ENCODE measurements at regions not wholly inside any gene's neighbourhood (a gene's known extent, or its start where the extent isn't known, plus 50 kb on each side); places are given as distances from the start of the nearest gene placed in this dataset.
A peak's percentile ranks its signal among the peaks of the same experiment; 100 is the strongest.
"Not testable (repeated sequence)": the region's sequence is repeated elsewhere in the genome, so short reads cannot be mapped to it uniquely, and the experiment has no call there.

- H3K9me3 Mint-ChIP-seq; H3K4me3 Mint-ChIP-seq; POLR2A ChIA-PET; H3K27ac Mint-ChIP-seq; CTCF ChIA-PET; H3K36me3 Mint-ChIP-seq (ENCODE audit: low read depth); H3K4me1 Mint-ChIP-seq; DNase-seq; H3K27me3 Mint-ChIP-seq: not testable (repeated sequence)
These were observed 260.2 kb downstream of the BCL2L11 start for GRCh38 chr2:111380733-111381439.

GRCh38 chr2:111381530-111382306, 261.0 kb downstream of the BCL2L11 start:
- POLR2A ChIA-PET; H3K4me1 Mint-ChIP-seq; H3K9me3 Mint-ChIP-seq; H3K4me3 Mint-ChIP-seq; H3K36me3 Mint-ChIP-seq (ENCODE audit: low read depth); H3K27ac Mint-ChIP-seq; CTCF ChIA-PET; H3K27me3 Mint-ChIP-seq; DNase-seq: not testable (repeated sequence)

DNA sequence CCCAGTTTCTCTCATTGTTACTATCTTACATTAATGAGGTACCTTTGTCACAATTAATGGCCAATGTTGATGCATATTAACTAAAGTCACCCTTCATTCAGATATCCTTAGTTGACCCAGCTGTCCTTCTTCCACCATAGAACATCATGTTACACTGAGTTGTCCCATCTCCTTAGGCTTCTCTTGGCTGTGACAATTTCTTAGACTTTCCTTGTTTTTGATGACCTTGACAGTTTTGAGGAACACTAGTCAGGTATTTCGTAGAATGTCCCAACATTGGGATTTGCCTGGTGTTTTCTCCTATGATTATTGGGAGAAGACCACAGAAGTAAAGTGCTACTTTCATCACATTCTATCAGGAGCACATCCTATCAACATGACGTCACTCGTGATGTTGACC, 261.8 kb downstream of the BCL2L11 start:
- H3K27ac Mint-ChIP-seq; H3K27me3 Mint-ChIP-seq; H3K36me3 Mint-ChIP-seq (ENCODE audit: low read depth); CTCF ChIA-PET; H3K9me3 Mint-ChIP-seq; DNase-seq; H3K4me3 Mint-ChIP-seq; POLR2A ChIA-PET; H3K4me1 Mint-ChIP-seq: not testable (repeated sequence)

GRCh38 chr2:111383311-111383710, 262.6 kb downstream of the BCL2L11 start:
- H3K27me3 Mint-ChIP-seq; H3K36me3 Mint-ChIP-seq (ENCODE audit: low read depth); H3K9me3 Mint-ChIP-seq; DNase-seq; H3K27ac Mint-ChIP-seq; CTCF ChIA-PET; H3K4me3 Mint-ChIP-seq; H3K4me1 Mint-ChIP-seq; POLR2A ChIA-PET: not testable (repeated sequence)

GRCh38 chr2:111385226-111385957, 264.7 kb downstream of the BCL2L11 start:
- POLR2A ChIA-PET; H3K9me3 Mint-ChIP-seq; DNase-seq; H3K4me3 Mint-ChIP-seq; H3K36me3 Mint-ChIP-seq (ENCODE audit: low read depth); H3K27ac Mint-ChIP-seq; CTCF ChIA-PET; H3K27me3 Mint-ChIP-seq; H3K4me1 Mint-ChIP-seq: not testable (repeated sequence)

- DNase-seq; H3K4me1 Mint-ChIP-seq; H3K36me3 Mint-ChIP-seq (ENCODE audit: low read depth); CTCF ChIA-PET; POLR2A ChIA-PET; H3K27me3 Mint-ChIP-seq; H3K9me3 Mint-ChIP-seq; H3K4me3 Mint-ChIP-seq; H3K27ac Mint-ChIP-seq: not testable (repeated sequence)
These were observed 269.9 kb downstream of the BCL2L11 start for GRCh38 chr2:111390605-111391004.

GRCh38 chr2:111395350-111396128, 274.8 kb downstream of the BCL2L11 start:
- H3K36me3 Mint-ChIP-seq (ENCODE audit: low read depth); CTCF ChIA-PET; H3K27ac Mint-ChIP-seq; H3K27me3 Mint-ChIP-seq; H3K4me1 Mint-ChIP-seq; H3K4me3 Mint-ChIP-seq; POLR2A ChIA-PET; H3K9me3 Mint-ChIP-seq: not testable (repeated sequence)
- peak; percentile 39 for DNase-seq

GRCh38 chr2:111400598-111401253, 280.0 kb downstream of the BCL2L11 start:
- H3K36me3 Mint-ChIP-seq (ENCODE audit: low read depth); DNase-seq; H3K9me3 Mint-ChIP-seq; H3K27me3 Mint-ChIP-seq; CTCF ChIA-PET; POLR2A ChIA-PET; H3K27ac Mint-ChIP-seq; H3K4me3 Mint-ChIP-seq; H3K4me1 Mint-ChIP-seq: not testable (repeated sequence)

- DNase-seq; H3K9me3 Mint-ChIP-seq; CTCF ChIA-PET; H3K36me3 Mint-ChIP-seq (ENCODE audit: low read depth); H3K4me1 Mint-ChIP-seq; H3K27me3 Mint-ChIP-seq; H3K4me3 Mint-ChIP-seq; POLR2A ChIA-PET: not testable (repeated sequence)
- peak overlapping the region; percentile 33 for H3K27ac Mint-ChIP-seq
These were observed 280.8 kb downstream of the BCL2L11 start for GRCh38 chr2:111401270-111402140.

DNA sequence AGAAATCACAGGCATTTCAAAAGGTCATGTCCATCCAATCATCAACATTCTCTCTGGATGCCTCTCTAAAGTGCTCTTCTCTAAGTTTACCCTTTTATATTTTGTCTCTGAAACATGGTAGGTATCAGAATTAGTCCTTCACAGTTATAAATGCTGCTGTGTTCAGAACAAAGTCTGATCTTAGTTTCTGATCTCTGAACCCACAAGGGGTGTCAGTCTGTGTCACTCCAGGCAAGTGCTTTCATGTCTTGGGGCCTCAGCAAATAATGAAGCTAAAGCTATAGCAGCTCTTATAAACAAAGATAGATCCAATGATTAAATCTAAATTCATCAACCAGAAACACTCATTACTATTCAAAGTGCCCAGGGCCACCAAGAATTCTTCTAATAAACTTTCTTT, 281.7 kb downstream of the BCL2L11 start:
- H3K9me3 Mint-ChIP-seq; H3K27ac Mint-ChIP-seq; H3K4me1 Mint-ChIP-seq; POLR2A ChIA-PET; CTCF ChIA-PET; H3K36me3 Mint-ChIP-seq (ENCODE audit: low read depth); H3K27me3 Mint-ChIP-seq; H3K4me3 Mint-ChIP-seq; DNase-seq: not testable (repeated sequence)

DNA sequence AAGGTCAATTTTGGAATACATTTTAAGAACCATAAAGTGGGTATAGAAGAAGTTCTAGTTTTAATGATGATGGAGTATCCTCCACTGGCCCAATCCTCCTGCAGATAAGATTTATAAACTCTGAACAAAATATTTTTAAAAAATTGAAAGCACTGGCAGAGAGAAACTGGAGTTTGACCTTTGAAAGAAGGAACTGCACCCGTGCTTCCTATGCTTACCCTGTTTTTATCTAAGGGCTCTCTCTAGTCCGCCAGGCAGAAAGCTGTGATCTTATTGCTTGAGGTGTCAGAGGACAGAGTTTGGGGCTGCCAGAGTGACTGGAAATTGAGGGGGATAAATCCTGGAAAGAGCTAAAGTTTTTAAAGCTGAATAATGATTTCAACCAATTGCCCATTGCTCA, 282.6 kb downstream of the BCL2L11 start:
- H3K27me3 Mint-ChIP-seq; H3K36me3 Mint-ChIP-seq (ENCODE audit: low read depth); DNase-seq; CTCF ChIA-PET; H3K4me1 Mint-ChIP-seq; H3K27ac Mint-ChIP-seq; POLR2A ChIA-PET; H3K4me3 Mint-ChIP-seq; H3K9me3 Mint-ChIP-seq: not testable (repeated sequence)

- DNase-seq; POLR2A ChIA-PET; H3K36me3 Mint-ChIP-seq (ENCODE audit: low read depth); CTCF ChIA-PET; H3K27me3 Mint-ChIP-seq; H3K4me3 Mint-ChIP-seq; H3K9me3 Mint-ChIP-seq; H3K27ac Mint-ChIP-seq; H3K4me1 Mint-ChIP-seq: not testable (repeated sequence)
These were observed 285.9 kb downstream of the BCL2L11 start for GRCh38 chr2:111406616-111407015.

Measured in activated CD4-positive, alpha-beta memory T cell treated with anti-CD3 and anti-CD28 coated beads, Interleukin-2, amount 10 ng/mL, durations not matched to agents 7 days and 5 days (primary cell).